ENCODE measurements at regions not wholly inside any gene's neighbourhood (a gene's known extent, or its start where the extent isn't known, plus 50 kb on each side); places are given as distances from the start of the nearest gene placed in this dataset.
"Not testable (repeated sequence)": the region's sequence is repeated elsewhere in the genome, so short reads cannot be mapped to it uniquely, and the experiment has no call there.

DNA sequence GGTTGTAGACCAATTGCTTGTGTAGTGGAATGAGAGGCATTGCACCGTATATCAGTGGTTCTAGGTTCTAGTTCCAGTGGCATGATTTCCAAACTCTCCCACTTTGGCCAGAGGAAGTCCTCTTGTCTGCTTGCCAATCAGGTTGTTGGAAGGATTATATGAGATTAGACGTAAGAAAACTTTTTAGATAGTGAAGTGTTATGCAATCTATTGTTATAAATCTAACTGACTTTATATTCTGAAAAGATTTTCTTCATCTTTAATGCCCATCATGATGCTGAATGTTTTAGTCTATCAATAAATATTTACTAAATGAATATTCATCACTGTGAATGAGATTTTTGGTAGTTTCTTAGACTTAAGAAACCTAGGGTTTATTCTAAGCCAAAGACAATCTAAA, 152.6 kb downstream of the TFPI2 start:
- DNase-seq, result no peak

DNA sequence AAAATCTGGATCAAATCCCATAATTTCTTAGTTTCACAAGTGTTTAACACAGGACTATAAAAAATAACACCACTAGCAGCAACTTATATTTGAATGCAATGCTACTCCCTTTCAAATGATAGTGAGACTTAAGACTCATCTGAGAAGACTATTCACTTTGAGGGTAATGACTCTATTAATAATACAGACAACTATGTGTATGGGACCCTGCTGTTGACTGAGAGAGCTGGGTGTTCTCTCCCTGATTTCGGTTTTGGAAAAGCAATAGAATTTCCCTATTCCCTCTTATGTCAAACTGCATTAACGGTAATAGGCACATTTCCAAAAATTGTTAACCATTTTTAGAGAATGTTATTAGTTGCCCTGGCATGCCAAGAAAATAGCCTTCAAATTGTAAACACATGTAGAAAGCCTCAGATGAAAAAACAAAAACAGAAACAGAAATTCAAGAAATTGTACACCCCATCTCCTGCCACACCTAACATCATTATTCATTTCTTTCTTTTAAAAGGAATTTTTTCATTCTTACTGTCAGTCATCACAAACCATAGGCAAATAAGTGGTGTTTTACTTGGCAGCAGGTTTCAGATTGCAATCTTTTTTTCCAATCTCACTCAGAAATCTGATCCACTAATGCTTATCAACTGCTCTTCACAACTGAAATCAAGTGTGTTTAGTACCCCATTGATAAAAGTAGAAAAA, 153.7 kb downstream of the TFPI2 start:
- peak; percentile 57 for DNase-seq

DNA sequence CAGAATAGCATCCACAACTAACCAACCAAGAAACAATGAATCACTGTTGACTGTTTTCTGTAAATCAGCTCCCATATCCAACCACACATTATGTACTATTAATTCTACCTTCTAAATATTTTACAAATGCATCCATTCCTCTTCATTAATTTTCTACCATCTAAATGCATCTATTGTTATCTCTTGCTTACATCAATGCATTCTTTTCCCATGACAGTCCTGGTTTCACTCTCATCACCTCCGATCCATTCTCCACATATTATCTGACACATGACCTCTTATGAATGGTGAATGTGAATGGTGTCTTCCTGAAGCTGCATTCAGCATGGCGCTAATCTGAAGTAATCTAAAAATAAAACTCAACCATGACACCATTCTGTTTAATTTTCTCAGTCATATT, 153.8 kb upstream of the CALCR start:
- DNase-seq, result no peak

DNA sequence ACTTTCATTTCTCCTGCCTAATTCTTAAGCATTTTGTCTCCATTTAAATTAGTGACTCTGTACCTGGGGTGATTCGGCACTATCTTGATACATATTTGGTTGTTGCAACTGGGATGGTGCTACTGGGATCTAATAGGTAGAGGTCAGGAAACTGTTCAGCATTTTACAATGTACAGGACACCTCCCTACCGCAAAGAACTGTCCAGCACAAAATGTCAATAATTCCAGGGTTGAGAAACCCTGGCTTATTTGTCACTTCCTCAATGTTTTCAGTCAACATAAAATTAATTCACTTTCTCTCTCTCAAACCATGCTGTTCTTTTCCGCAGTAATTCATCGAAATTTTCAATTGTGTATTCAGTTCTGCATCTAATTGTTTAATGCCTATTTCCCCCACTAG, 151.4 kb upstream of the CALCR start:
- DNase-seq, result no peak

DNA sequence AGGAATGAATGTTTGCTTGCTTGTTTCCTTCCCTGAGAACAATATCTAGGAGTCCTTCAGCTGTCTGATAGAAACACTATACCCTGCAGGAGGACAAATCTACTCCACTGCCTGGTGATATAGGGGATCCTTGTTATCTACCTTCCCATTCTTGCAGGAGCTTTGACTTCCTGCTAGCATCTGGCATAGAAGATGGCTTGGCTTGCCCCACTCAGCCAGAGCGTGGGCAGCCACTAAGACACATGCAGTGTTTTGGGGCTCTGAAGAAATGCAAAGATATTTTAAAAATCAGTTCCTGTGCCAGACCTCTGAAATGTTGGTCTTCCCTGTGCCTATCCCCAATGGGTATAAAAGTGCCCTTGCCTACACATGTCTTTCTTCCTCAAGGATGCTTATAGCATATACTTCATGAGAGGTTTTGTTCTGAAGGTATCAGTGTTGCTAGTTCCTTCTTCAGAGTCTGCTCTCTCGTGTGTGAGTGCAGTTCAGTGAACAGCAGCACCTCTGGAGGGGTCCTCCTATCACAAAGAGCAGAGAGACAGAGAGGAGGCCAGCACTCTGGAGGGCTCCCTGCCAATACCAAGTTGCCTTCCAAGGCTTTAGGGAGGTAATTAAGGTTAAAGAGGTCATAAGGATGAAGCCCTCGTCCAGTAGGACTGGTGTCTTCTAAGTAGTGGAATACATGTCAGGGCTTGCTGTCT, 149.1 kb upstream of the CALCR start:
- no peak for DNase-seq

DNA sequence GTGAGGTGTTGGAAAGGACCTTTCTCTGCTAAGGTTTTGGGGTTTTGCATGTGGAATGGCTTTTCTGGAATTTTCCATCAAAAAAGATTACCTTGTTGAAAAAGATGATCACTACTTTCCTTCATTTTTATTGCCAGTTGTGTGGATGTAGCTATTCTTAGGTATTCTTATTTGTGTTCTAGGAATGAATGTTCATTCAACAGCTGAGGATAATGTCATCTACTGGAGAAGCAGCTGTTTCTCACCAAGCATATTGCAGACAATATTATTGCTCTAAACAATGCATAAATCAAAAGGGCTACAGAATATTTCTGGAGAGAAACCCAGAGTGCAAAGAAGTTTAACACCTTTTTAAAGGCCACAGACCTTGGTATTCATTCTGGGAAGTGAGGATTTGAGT, 145.6 kb upstream of the CALCR start:
- DNase-seq, result no peak

DNA sequence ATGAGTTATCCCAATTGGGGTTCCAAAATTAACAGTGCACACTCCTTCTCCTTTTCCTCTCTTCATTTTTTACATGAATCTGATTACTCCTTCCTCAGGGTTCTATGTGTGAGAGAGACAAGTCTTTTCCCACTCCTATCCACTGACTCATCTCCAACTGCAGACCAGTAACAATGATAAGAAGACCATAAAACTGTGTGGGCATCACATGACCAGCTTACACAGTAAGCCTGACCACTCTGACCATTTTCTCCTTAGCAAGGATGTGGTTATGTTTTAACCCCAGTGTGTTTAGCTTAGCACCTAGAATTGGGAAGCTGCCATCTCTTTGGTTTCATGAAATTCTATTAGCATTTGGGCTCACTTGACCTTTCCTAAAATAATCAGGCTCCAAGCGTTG, 145.0 kb upstream of the CALCR start:
- no peak for DNase-seq

DNA sequence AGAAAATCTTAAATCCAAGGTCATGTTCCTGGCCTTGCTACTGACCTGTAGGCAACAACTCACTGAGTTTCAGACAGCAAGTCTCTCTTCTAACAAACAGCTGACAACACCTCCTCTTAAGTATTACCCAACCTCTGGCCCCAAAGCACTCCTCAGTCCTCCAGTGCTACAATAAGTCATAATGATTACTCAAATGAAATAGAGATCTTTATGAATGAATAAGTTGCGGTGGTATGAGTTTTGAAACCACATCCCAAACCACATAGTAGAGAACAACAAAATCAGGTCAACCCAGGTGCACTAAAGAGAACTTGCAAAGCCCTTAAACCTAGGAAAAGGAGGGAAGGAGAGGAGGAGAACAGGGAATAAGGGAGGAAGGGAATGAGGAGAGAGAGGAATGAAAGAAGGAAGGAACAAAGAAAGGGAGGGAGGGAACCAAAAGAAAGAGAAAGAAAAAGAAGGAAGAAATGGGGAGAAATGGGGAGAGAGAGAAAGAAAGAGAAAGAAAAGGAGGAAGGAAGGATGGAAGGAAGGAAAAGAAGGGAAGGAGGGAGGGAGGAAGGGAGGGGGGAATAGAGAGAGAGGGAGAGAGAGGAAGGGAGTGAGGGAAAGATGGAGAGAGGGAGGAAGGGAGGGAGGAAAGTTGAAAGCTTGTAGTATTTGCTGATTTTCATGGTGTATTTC, 142.8 kb upstream of the CALCR start:
- DNase-seq, result no peak

DNA sequence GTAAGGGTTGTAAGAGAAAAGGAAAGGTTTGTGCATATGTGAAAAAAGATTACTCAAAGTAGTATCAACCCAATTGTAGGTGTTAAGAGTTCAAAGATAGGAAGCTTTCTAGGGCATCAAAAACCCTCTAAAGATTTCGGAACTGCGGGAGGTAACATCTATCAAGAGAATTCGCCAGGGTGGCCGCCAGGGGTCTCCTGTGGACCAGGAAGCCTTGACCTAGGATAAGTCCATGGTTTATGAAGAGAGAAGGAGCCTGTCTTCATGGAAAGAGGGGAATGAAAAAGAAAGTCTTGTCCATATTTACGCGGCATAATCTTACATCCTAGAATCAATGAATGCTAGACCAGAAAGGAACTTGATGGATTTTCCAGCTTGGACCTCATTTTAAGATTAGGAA, 140.7 kb upstream of the CALCR start:
- DNase-seq, result no peak

DNA sequence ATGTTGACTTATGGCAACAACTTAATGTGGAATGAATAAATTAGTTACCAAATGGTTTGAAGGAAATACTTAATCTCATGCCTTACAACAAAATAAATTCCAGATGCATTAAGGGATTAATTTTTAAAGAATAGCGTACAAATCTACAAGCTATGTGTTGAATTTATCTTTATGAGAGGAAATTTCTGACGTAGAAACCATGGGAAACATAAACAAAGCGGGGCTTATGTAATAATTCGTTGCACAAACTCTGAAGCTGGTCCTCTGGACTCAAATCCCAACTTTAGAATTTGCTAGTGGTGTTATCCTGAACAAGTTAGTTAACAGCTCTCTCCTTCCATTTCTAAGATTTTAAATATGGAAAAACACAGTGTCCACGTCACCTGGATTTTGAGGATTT, 137.4 kb upstream of the CALCR start:
- no peak for DNase-seq

DNA sequence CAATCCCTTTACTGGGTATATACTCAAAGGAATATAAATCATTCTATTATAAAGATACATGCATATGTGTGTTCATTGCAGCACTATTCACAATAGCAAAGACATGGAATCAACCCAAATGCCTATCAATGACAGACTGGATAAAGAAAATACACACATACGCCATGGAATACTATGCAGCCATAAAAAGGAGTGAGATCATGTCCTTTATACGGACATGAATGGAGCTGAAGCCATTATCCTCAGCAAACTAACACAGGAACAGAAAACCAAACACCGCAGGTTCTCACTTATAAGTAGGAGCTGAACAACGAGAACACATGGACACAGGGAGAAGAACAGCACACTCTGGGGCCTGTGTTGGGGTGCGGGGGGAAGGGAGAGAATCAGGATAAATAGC, 133.7 kb upstream of the CALCR start:
- not testable (repeated sequence) for DNase-seq

DNA sequence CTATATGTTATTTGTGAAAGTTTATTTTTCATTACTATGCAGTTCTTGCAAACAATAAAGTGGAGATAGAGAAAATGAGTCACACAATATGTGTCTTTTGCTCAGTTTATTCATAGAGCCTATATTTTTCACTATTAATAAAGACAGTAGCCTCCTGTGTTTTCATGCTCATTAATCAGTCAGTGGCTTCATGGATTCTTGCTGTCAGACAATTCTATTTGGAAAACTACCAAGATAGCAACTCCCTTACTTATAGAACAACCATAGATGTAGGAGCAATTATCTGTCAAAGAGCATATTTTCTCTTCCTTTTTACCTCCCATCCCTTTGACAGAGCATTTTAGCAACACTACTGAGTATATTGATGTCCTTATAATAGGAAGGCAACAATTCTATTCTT, 132.7 kb upstream of the CALCR start:
- no peak for DNase-seq

DNA sequence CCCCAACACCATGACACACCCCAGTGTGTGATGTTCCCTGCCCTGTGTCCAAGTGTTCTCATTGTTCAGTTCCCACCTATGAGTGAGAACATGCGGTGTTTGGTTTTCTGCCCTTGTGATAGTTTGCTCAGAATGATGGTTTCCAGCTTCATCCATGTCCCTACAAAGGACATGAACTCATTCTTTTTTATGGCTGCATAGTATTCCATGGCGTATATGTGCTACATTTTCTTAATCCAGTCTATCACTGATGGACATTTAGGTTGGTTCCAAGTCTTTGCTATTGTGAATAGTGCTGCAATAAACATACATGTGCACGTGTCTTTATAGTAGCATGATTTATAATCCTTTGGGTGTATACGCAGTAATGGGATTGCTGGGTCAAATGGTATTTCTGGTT, 131.6 kb upstream of the CALCR start:
- not testable (repeated sequence) for DNase-seq

DNA sequence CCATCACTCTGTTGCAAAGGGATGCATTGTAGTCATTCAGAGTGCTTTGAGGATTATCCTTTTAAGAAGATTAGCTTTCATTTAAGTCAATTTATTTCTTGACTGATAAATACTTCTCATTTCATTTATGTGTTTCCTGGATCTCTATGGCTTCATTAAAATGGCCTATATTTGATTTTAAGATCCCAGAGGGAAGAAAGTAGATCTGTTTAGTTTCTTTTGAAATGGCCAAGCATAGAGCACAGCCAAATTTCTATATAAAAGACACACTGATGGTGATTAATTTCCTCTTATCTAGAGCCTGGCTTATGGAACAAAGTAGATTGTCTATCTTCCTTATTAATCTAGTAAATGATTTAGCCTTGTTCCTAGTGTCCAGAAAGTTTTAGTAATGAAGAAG, 129.7 kb upstream of the CALCR start:
- DNase-seq, result no peak

DNA sequence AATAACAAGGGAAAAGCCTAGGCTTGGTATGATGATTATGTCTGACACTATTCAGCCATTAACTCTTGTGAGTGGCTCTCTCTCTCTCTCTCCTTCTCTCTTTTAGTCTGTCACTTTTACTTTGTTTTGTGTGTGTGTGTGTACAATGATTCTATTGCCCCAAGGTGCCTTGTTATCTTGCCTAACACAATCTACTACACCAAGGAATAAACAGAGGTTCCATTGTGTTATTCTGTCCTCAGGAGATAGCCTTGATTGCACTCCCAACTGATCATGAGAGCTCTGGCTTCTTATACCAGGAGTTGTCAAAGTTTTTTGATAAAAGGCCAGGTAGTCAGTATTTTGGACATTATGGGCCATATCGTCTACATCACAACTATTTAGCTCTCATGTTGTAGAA, 123.4 kb upstream of the CALCR start:
- no peak for DNase-seq

DNA sequence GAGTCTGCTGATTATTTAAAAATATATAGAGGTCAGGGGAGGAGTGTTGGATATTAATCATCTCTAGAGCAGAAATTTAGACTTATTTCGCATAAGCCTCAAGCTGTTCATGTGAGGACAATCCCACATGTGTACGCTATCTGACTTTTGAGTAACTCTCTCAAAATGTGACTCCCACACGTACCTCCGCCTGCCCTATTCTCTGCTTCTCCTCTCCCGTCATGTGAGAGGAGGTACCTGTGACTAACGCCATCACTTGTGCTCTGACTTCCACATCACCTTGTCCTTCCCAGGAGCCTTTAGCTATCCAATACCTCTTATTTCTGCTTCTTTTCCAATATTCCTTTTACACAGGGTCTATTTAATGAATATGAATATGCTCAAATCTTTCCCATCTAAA, 119.3 kb upstream of the CALCR start:
- no peak for DNase-seq

DNA sequence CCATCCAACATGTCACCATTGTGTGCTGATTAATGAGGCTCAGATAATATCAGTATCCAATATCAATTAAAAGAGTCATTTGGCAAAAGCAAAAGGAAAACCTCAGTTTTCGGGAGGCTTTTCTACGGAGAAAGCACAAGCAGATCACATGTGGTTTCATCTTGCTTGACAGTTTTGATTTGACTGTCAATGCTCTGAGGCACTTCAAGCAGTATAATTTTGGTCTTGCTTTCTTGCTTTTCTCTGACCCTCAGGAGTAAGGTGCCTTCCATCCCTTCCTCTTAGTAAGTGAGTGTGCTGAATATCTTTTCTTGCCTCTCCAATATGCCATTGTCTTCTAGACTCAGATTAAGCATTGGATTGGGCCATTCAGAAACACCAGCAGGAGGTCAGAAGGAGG, 115.5 kb upstream of the CALCR start:
- no peak for DNase-seq

DNA sequence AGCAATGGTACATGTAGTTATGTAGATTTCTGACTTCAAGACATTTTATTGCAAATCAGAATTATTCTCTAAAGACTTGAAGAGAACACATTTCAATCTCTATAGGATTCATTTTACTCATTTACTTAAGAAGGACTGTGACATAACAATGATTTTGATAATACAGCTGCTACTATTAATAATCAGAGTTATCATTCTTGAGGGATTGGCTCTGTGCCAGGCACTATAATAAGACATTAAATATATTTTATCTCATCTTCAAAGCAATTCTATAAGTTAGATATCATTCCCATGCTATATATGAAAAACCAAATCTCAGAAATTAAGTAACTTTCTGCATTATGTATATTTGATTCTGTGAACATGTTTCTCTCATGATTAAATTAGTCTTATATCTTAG, 103.7 kb upstream of the CALCR start:
- no peak for DNase-seq

DNA sequence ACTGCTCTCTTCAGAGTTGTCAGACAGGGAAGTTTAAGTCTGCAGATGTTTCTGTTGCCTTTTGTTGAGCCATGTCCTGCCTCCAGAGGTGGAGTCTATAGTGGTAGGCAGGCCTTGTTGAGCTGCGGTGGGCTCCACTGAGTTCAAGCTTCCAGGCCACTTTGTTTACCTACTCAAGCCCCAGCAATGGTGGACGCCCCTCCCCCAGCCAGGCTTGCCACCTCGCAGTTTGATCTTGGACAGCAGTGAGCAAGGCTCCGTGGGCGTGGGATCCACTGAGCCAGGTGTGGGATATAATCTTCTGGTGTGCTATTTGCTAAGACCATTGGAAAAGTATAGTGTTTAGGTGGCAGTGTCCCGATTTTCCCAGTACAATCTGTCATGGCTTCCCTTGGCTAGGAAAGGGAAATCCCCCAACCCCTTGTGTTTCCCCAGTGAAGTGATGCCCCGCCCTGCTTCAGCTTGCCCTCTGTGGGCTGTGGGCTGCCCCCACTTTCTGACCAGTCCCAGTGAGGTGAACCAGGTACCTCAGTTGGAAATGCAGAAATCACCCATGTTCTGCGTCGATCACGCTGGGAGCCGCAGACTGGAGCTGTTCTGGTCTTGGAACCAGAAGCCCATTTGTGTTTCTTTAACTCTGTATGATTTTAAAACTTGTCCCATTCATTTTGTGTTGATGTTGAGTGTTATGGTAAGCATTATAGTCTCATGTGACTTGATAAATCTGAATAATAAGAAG, 89.2 kb upstream of the CALCR start:
- DNase-seq, result no peak

DNA sequence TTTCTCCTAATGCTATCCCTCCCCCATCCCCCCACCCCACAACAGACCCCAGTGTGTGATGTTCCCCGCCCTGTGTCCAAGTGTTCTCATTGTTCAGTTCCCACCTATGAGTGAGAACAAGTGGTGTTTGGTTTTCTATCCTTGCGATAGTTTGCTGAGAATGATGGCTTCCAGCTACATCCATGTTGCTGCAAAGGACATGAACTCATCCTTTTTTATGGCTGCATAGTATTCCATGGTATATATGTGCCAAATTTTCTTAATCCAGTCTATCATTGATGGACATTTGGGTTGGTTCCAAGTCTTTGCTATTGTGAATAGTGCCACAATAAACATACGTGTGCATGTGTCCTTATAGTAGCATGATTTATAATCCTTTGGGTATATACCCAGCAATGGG, 83.6 kb upstream of the CALCR start:
- DNase-seq, result not testable (repeated sequence)

DNA sequence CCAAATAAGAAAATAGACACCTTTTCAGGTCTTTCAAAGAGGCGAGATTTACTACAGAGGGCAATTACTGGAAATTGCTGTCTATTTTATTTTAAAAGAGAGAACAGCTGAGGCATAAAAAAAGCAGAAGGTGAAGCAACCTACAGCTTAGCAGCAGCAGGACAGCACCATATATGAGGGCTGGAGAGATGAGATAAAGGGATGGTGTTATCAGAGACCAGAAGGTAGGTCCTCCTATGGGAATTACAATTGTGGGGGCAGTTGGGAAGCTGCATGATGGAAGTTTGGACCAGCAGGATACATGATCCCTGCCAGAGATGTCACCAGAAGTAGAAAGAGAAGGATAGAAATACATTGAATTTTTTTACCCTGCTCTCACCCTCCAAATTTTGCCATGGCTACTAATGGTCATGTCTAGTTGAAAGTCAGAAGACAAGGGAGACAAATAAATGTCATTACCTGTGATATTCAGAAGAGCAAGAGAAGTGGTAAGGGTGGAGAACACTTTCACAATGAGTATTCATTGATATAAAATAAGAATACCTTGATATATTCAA, 77.2 kb upstream of the CALCR start:
- peak; percentile 83 for DNase-seq

DNA sequence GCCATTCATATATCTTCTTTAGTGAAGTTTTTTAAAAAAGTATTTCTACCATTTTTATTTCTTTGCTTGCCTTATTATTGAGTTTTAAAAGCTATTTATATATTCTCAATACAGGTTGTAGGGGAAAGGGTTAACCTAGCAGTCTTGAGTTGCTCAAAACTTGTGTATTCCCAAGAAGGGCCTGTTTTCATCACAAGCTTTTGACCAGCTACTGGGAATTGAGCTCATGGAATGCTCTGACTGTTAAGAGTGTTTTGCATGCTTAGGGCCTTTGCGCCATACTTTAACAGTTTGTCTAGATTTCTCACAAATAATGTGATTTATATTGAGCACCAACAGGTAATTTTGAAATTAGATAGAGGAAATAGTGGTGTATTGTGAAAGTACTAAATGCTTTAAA, 72.0 kb upstream of the CALCR start:
- DNase-seq, result no peak

DNA sequence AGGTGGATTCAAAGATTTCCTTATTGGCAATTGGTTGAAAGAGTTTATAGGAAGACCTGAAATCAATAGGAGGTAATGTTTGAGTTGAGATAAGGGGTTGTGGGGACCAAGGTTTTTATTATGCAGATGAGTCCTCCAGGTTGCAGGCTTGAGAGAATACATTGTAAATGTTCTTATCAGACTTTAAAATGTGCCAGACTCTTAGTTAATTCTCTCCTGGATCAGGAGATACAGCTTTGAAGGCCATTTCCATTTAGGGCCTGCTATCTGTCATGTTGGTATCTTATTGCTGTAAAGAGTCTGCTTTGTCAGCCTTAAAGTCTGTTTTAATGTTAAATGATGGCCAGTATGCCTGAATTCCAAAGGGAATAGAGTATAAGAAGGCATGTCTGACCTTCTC, 61.8 kb upstream of the CALCR start:
- no peak for DNase-seq
